ENCODE measurements at regions not wholly inside any gene's neighbourhood (a gene's known extent, or its start where the extent isn't known, plus 50 kb on each side); places are given as distances from the start of the nearest gene placed in this dataset.

DNA sequence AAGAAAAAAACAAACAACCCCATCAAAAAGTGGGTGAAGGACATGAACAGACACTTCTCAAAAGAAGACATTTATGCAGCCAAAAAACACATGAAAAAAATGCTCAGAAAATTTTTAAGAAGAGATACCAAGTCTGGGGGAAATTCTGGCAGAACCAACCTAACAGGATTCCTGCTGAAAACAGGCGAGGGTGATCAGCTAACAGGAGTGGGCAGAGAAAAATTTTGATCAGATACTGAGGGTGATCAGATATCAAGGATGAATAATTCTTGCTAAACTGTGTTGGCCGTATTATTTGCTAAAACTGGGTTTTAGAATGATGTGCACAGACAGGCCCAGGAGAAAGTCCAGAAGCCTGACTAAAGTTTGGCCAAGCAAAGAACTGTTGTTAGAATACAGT lies 557.3 kb downstream of the CD109 start (continued):
- TF ChIP-seq, protein P1, sequence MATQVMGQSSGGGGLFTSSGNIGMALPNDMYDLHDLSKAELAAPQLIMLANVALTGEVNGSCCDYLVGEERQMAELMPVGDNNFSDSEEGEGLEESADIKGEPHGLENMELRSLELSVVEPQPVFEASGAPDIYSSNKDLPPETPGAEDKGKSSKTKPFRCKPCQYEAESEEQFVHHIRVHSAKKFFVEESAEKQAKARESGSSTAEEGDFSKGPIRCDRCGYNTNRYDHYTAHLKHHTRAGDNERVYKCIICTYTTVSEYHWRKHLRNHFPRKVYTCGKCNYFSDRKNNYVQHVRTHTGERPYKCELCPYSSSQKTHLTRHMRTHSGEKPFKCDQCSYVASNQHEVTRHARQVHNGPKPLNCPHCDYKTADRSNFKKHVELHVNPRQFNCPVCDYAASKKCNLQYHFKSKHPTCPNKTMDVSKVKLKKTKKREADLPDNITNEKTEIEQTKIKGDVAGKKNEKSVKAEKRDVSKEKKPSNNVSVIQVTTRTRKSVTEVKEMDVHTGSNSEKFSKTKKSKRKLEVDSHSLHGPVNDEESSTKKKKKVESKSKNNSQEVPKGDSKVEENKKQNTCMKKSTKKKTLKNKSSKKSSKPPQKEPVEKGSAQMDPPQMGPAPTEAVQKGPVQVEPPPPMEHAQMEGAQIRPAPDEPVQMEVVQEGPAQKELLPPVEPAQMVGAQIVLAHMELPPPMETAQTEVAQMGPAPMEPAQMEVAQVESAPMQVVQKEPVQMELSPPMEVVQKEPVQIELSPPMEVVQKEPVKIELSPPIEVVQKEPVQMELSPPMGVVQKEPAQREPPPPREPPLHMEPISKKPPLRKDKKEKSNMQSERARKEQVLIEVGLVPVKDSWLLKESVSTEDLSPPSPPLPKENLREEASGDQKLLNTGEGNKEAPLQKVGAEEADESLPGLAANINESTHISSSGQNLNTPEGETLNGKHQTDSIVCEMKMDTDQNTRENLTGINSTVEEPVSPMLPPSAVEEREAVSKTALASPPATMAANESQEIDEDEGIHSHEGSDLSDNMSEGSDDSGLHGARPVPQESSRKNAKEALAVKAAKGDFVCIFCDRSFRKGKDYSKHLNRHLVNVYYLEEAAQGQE (IDR thresholded peaks at IDR 0.05; ENCODE audit: unreplicated experiment): no peak
- TF ChIP-seq CREB1 (CRISPR knock-in tag; IDR thresholded peaks at IDR 0.05; ENCODE audit: low read depth): no peak

DNA sequence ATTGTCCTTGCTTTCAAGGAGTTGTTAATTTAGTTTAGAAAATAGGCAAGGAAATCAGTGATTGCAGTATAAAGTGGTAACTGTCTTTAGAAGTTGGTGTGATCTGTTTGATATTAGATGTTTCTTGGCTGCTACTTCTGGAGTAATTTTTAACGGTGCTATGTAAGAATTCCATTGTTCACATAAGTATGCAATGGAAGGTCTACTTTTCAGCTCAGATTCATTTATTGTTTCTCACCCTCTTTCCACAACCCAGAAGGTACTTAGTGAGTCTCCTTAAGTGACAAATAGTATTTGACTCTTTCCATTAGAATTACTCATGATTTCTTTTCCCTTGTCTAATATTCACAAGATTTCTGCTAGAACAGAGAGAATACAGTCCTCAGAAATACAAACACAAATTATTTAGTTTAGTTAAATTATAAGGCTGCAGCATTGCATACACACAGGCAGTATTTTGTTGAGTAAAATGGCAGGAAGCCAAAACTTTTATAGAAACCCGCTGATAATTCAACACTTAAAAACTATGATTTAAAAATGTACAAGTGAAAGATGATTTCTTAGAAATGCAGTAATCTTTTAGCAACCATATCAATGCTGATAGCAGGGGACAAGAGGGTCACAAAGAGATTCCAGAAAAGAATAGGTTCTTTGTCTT lies 554.3 kb downstream of the CD109 start:
- Histone ChIP-seq H2AFZ (no peak overlapping the region), H3F3A (replicated peaks; ENCODE audit: low read depth) (no peaks in the 10 kb centered on the region), H3K36me3 (ENCODE audit: insufficient read depth) (no peaks in the 10 kb centered on the region; the same call in 1 of the 2 replicates), H4K20me1 (replicated peaks; ENCODE audit: insufficient read depth) (no peaks in the 10 kb centered on the region), H3K79me2 (replicated peaks; ENCODE audit: insufficient read depth) (no peaks in the 10 kb centered on the region), H3K4me2 (no peak overlapping the region), H3K9me2 (ENCODE audit: insufficient read depth) (0 out of 2 replicates have a peak, but pooled peaks cover 4% of the 10 kb centered on the region), H3K27me3 (ENCODE audit: insufficient read depth) (no peaks in the 10 kb centered on the region), H3K4me1 (ENCODE audit: insufficient read depth) (peaks cover 7% of the 10 kb centered on the region), H3K4me3 (no peak overlapping the region), H3K27ac (ENCODE audit: low read depth) (no peak overlapping the region)
- ATAC-seq (no peak), DNase-seq (ENCODE audit: low spot score) (no peak)
- Mint-ChIP-seq H3K4me1 (peaks cover 17% of the 10 kb centered on the region; the same call in 2 of the 3 replicates), H3K4me3 (no peak overlapping the region), H3K27ac (peak overlapping the region; percentile 33; the same call in 1 of the 2 replicates), H3K27me3 (ENCODE audit: insufficient read depth, low read depth, poor library complexity) (no peaks in the 10 kb centered on the region), H3K9me3 (peaks cover 17% of the 10 kb centered on the region), H3K36me3 (ENCODE audit: low read depth) (peaks cover 9% of the 10 kb centered on the region; the same call in 2 of the 3 replicates)
- TF ChIP-seq POLR2AphosphoS5 (IDR thresholded peaks at IDR 0.05; ENCODE audit: low read depth) (no peak), STAT1 (IDR thresholded peaks at IDR 0.05; ENCODE audit: unreplicated experiment) (no peak), JUNB (IDR thresholded peaks at IDR 0.05; ENCODE audit: unreplicated experiment) (no peak), EZH2phosphoT487 (IDR thresholded peaks at IDR 0.05; ENCODE audit: unreplicated experiment) (no peak), CTCF (conservative IDR thresholded peaks at IDR 0.05; ENCODE audit: low read depth in 2 of 2) (no peak), ZNF331 (CRISPR knock-in tag; IDR thresholded peaks at IDR 0.05; ENCODE audit: low read depth) (no peak), EZH2 (IDR thresholded peaks at IDR 0.05; ENCODE audit: low read depth, unreplicated experiment) (no peak), NANOG (IDR thresholded peaks at IDR 0.05; ENCODE audit: borderline replicate concordance) (no peak)
- TF ChIP-seq, protein P2, sequence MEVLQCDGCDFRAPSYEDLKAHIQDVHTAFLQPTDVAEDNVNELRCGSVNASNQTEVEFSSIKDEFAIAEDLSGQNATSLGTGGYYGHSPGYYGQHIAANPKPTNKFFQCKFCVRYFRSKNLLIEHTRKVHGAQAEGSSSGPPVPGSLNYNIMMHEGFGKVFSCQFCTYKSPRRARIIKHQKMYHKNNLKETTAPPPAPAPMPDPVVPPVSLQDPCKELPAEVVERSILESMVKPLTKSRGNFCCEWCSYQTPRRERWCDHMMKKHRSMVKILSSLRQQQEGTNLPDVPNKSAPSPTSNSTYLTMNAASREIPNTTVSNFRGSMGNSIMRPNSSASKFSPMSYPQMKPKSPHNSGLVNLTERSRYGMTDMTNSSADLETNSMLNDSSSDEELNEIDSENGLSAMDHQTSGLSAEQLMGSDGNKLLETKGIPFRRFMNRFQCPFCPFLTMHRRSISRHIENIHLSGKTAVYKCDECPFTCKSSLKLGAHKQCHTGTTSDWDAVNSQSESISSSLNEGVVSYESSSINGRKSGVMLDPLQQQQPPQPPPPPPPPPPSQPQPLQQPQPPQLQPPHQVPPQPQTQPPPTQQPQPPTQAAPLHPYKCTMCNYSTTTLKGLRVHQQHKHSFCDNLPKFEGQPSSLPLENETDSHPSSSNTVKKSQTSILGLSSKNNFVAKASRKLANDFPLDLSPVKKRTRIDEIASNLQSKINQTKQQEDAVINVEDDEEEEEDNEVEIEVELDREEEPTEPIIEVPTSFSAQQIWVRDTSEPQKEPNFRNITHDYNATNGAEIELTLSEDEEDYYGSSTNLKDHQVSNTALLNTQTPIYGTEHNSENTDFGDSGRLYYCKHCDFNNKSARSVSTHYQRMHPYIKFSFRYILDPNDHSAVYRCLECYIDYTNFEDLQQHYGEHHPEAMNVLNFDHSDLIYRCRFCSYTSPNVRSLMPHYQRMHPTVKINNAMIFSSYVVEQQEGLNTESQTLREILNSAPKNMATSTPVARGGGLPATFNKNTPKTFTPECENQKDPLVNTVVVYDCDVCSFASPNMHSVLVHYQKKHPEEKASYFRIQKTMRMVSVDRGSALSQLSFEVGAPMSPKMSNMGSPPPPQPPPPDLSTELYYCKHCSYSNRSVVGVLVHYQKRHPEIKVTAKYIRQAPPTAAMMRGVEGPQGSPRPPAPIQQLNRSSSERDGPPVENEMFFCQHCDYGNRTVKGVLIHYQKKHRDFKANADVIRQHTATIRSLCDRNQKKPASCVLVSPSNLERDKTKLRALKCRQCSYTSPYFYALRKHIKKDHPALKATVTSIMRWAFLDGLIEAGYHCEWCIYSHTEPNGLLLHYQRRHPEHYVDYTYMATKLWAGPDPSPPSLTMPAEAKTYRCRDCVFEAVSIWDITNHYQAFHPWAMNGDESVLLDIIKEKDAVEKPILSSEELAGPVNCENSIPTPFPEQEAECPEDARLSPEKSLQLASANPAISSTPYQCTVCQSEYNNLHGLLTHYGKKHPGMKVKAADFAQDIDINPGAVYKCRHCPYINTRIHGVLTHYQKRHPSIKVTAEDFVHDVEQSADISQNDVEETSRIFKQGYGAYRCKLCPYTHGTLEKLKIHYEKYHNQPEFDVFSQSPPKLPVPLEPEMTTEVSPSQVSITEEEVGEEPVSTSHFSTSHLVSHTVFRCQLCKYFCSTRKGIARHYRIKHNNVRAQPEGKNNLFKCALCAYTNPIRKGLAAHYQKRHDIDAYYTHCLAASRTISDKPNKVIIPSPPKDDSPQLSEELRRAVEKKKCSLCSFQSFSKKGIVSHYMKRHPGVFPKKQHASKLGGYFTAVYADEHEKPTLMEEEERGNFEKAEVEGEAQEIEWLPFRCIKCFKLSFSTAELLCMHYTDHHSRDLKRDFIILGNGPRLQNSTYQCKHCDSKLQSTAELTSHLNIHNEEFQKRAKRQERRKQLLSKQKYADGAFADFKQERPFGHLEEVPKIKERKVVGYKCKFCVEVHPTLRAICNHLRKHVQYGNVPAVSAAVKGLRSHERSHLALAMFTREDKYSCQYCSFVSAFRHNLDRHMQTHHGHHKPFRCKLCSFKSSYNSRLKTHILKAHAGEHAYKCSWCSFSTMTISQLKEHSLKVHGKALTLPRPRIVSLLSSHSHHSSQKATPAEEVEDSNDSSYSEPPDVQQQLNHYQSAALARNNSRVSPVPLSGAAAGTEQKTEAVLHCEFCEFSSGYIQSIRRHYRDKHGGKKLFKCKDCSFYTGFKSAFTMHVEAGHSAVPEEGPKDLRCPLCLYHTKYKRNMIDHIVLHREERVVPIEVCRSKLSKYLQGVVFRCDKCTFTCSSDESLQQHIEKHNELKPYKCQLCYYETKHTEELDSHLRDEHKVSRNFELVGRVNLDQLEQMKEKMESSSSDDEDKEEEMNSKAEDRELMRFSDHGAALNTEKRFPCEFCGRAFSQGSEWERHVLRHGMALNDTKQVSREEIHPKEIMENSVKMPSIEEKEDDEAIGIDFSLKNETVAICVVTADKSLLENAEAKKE (CRISPR knock-in tag; IDR thresholded peaks at IDR 0.05): no peak
- TF ChIP-seq, protein P3, sequence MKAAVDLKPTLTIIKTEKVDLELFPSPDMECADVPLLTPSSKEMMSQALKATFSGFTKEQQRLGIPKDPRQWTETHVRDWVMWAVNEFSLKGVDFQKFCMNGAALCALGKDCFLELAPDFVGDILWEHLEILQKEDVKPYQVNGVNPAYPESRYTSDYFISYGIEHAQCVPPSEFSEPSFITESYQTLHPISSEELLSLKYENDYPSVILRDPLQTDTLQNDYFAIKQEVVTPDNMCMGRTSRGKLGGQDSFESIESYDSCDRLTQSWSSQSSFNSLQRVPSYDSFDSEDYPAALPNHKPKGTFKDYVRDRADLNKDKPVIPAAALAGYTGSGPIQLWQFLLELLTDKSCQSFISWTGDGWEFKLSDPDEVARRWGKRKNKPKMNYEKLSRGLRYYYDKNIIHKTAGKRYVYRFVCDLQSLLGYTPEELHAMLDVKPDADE (IDR thresholded peaks at IDR 0.05): no peak

All from GM23338 (cell line).